ENCODE measurements at regions not wholly inside any gene's neighbourhood (a gene's known extent, or its start where the extent isn't known, plus 50 kb on each side); places are given as distances from the start of the nearest gene placed in this dataset.
A peak's percentile ranks its signal among the peaks of the same experiment; 100 is the strongest.

DNA sequence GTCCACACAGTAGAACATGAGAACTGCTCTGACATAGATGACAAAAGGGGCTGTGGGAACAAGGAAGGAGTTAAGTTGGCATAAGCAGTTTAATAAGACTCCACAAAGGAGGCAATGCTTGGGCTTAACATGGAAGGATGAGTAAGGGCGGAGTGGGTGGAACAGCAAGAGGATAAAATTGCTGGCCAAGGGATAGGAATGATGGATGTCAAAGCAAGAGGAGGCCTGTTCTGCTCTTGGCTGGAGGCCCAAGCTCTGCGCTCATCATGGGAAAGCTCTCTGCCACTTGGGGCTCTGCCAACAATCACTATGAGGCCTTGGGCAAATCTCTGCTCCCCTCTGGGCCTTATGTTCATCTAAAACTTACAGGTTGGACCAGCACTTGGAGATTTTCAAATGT, 98.3 kb upstream of the CAMK1G start:
- peak; percentile 62 for DNase-seq (ENCODE audit: low spot score)
- no peak for FAIRE-seq

GRCh38 chr1:209485751-209486150, 97.8 kb upstream of the CAMK1G start:
- no peak for DNase-seq (ENCODE audit: low spot score)
- FAIRE-seq: no peak

DNA sequence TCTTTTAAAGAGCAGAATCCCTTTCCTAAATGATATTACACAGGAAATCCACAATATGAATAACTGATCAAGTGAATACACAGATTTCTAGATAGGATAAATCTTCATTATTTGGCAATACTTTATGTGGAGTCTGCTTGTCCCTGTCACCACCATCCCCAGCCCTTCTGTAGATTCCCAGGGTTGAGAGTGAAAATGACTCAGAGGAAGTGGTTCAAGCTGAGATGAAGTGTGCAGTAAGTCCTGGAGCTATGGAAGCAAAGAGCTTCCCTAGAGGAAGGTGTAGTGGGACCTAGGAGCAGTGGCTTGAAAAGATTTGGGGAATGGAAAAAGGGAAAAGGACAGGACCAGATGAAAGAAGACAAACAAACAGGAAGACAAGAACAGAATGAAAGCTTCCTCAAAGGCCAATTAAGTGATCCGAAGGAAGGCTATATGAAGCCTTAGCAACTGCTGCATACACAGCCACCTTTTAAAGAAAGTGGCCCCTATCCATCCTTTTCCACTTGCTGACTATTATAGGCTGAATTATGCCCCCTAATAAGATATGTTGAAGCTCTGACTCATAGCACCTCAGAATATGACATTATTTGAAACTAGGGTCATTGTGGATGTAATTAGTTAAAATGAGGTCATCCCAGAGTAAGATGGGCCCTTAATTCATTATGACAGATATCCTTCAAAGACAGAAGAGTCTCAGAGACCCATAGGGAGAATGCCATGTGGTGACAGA, 96.5 kb upstream of the CAMK1G start:
- DNase-seq (ENCODE audit: low spot score) (peak; percentile 38), FAIRE-seq (no peak)

- DNase-seq (ENCODE audit: low spot score) (peak; percentile 37), FAIRE-seq (no peak)
These were observed 93.5 kb upstream of the CAMK1G start for GRCh38 chr1:209490013-209490412.

DNA sequence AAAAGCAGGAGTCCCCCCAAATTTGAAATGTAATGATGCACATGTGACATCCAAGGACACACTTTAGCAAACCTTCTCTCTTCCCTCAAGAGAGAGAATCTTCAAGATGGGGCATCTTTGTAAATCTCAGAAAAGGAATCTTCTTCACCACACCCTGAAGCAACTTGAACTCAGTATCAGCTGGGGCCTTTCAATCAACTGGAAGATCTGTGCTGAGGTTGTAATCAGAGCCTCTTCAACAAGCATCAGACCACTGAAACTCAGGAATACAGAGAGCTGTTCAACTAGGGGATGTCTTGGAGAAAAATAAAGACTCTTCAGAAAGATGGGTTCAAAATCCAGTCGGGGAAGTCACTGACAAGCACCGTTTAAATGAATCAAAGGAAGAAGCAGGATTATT, 92.5 kb upstream of the CAMK1G start:
- no peak for DNase-seq (ENCODE audit: low spot score)
- no peak for FAIRE-seq

GRCh38 chr1:209491496-209491895, 92.0 kb upstream of the CAMK1G start:
- no peak for DNase-seq (ENCODE audit: low spot score)
- no peak for FAIRE-seq

GRCh38 chr1:209491897-209492296, 91.6 kb upstream of the CAMK1G start:
- no peak for DNase-seq (ENCODE audit: low spot score)

DNA sequence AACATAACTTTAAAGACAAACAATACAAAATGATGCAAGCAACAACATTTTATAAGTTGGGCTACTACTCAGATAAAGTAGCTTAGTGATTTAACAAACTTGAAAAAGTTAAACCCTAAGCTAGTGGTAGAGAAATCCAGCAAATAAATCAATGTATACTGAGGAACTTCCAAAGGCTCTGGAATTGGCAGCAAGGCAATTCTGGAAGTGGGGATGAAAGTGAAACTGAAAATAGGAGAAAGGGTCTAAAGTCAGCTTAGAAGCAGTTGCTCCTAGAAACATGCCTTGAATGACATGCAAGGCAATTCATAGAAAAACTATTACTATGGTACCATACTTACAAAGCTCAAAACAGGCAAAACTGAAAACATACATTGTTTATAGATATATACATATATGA, 90.0 kb upstream of the CAMK1G start:
- FAIRE-seq: no peak

More at GRCh38 chr1:209491897-209492296, 91.6 kb upstream of the CAMK1G start:
- FAIRE-seq: no peak

DNA sequence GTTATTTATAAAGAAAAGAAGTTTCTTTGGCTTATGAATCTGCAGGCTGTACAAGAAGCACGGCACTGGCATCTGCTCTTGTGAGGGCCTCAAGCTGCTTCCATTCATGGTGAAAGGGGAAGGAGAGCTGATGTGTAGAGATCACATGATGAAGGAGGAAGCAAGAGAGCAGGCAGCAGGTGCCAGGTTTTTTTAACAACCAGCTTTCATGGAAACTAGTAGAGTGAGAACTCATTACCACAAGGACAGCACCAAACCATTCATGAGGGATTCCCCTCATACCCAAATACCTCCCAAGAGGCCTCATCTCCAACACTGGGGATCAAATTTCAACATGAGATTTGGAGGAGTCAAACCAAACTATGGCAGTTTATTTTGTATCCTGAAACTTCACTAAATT, 85.8 kb upstream of the CAMK1G start:
- DNase-seq (ENCODE audit: low spot score) (no peak), FAIRE-seq (no peak)

More for the DNA sequence above, 90.0 kb upstream of the CAMK1G start:
- DNase-seq (ENCODE audit: low spot score): no peak

DNA sequence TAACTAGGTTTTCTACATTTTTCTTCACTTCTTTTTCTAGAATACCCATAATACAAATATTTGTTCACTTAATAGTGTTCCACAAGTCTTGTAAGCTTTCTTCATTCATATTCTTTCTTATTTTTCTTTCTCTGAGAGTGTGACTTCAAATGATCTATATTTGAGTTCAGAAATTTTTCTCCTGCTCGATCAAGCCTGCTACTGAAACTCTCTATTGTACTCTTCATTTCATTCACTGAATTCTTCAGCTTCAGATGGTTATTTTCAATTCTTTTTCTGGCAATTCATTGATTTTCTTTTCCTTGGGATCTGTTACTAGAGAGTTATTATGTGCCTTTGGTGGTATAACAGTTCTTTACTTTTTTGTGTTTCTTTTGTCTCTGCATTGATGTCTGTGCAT, 82.5 kb upstream of the CAMK1G start:
- FAIRE-seq (no peak), DNase-seq (ENCODE audit: low spot score) (no peak)

DNA sequence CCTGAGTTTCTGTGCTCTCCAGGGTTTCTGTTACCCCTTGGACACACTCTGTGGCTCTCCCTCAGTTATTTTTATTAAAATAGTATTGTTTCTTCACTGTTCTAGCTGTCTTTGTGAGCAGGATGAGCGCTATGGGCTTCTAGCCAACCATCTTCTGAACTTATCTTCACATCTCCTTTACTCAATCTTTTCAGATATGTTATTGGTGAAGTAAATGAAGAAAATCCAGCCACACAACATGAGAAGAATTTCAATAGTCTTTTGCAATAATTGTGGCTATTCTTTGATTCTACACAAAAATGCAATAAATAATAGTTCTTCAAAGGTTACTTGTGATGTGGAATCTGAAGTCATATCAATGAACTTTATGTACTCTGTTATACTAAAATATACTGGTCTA, 80.3 kb upstream of the CAMK1G start:
- no peak for FAIRE-seq
- DNase-seq (ENCODE audit: low spot score): no peak

DNA sequence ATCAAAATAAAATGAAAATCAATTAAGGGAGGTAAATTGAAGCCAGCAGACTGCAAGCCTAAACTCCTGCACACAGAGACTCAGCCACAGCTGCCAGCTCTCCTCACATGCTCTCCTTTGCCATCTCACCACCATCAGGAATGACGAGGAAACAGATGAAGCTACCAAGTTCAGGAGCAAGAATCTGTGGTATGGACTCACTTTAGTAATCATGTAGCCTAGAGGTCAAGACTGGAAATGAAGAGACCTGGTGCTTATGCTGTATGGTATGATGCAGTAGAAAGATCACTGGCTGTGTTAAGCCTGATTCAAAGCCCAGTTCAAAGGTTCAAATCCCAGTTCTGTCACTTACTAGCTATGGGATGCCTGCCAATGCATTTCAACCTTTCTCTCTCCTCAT, 78.9 kb upstream of the CAMK1G start:
- FAIRE-seq (no peak), DNase-seq (ENCODE audit: low spot score) (no peak)

DNA sequence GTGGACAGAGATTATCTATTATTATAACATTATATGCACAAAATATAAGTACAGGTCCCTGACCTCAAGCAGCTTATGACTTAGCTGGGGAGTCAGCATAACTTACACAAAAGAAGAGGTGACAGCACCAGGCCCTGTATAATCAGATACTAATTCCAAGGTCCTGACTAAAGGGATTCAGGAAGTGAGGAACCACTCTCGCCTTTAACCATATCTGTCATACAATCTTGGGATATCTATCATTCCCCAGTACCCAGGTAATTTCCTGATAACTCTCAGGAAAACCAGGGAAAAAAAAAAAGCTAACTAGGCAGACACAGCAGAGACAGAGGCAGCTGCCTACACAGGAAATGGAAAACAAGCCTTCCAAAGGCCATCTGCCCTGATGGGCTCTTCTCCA, 78.5 kb upstream of the CAMK1G start:
- DNase-seq (ENCODE audit: low spot score): no peak
- no peak for FAIRE-seq

GRCh38 chr1:209506101-209506500, 77.4 kb upstream of the CAMK1G start:
- no peak for DNase-seq (ENCODE audit: low spot score)

DNA sequence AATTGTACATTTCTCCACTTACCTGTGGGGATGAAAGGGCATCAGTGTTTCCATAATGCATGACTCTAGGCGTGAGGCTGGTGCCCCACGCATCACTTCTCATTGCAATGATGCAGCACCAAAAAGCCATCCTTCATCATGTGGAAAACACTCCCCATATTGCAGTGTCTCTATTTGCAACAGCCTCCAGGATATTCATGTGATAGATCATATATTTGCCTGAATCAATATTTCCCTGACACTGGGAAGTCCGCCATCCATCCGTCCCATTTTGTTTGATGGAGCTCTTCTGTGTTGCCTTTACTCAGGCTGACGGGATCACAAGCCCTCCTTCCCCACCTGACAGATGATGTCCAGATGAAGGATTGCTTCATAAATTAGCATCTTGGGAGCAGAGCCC, 74.5 kb upstream of the CAMK1G start:
- no peak for DNase-seq (ENCODE audit: low spot score)
- no peak for FAIRE-seq

More at GRCh38 chr1:209506101-209506500, 77.4 kb upstream of the CAMK1G start:
- no peak for FAIRE-seq

DNA sequence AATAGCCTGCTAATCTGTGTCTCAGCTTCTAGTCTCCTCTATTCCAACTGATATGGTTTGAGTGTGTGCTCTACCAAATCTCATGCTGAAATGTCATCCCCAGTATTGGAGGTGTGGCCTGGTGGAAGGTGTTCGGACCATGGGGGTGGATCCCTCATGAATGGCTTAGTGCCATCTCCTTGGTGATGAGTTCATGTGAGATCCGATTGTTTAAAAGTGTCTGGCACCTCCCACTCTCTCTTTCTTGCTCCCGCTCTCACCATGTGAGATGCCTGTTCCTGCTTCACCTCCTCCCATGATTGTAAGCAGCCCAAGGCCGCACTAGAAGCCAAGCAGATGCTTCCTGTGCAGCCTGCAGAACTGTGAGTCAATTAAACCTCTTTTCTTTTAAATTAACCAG, 73.5 kb upstream of the CAMK1G start:
- FAIRE-seq (no peak), DNase-seq (ENCODE audit: low spot score) (no peak)

- no peak for DNase-seq (ENCODE audit: low spot score)
- FAIRE-seq: no peak
These were observed 72.3 kb upstream of the CAMK1G start for GRCh38 chr1:209511169-209511568.

GRCh38 chr1:209512821-209513220, 70.7 kb upstream of the CAMK1G start:
- FAIRE-seq: no peak
- no peak for DNase-seq (ENCODE audit: low spot score)

GRCh38 chr1:209513226-209513625, 70.3 kb upstream of the CAMK1G start:
- peak; percentile 61 for DNase-seq (ENCODE audit: low spot score)
- no peak for FAIRE-seq

GRCh38 chr1:209516771-209517680, 66.5 kb upstream of the CAMK1G start:
- no peak for DNase-seq (ENCODE audit: low spot score)
- no peak for FAIRE-seq

DNA sequence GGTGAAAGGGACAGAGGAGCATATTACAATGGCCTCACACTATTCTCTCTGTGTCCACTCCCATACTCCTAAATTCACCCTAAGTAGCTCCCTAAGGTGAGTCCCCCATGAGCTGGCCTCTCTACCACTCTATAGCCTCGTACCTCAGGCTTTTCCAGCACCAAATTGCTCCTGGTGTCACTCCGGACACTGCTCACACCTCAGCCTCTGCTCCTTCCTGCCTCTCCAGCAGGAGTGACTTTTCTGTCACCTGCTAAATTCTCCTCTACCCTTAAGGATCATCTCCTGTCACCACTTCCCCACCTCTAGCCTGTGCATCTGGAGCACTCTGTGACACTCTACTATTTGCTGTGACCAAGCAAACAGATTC, 65.8 kb upstream of the CAMK1G start:
- DNase-seq (ENCODE audit: low spot score): no peak
- no peak for FAIRE-seq

GRCh38 chr1:209519786-209520185, 63.7 kb upstream of the CAMK1G start:
- DNase-seq (ENCODE audit: low spot score) (no peak), FAIRE-seq (no peak)

GRCh38 chr1:209522826-209523225, 60.7 kb upstream of the CAMK1G start:
- DNase-seq (ENCODE audit: low spot score) (no peak), FAIRE-seq (no peak)

All from urothelium cell line (cell line).